CD4-positive, CD25-positive, alpha-beta regulatory T cell (primary cell): ENCODE measurements at regions not wholly inside any gene's neighbourhood (a gene's known extent, or its start where the extent isn't known, plus 50 kb on each side); places are given as distances from the start of the nearest gene placed in this dataset.

Experiments
- ATAC-seq, 2 donors: fragments of 150-1000 bp; cut with Tn5 transposase; one replicate each; pipeline ENCODE4 v1.10.0; 2021; ENCODE audit warnings: low read depth in 2 of 2, moderate number of reproducible peaks in 2 of 2, moderate library complexity in 1 of 2
- DNase-seq, 3 donors: peaks; one replicate each; pipeline versions ENCODE4 v3.0.0 to v3.0.0-alpha.2; 2012 to 2022; ENCODE audit warnings: mixed read lengths in 1 of 3
- H3K27ac ChIP-seq: one replicate; pipeline ENCODE4 v1.7.0; 2013; ENCODE audit warnings: mild to moderate bottlenecking, low read length; ENCODE audit not compliant: insufficient read depth, poor library complexity, severe bottlenecking
- H3K27me3 ChIP-seq: one replicate; pipeline ENCODE4 v1.7.0; 2013; ENCODE audit warnings: low read length; ENCODE audit not compliant: control insufficient read depth, insufficient read depth
- H3K36me3 ChIP-seq: one replicate; pipeline ENCODE4 v1.7.0; 2013; ENCODE audit warnings: mild to moderate bottlenecking, low read length, moderate library complexity; ENCODE audit not compliant: control insufficient read depth, insufficient read depth
- H3K4me1 ChIP-seq: 2 replicates; pipeline ENCODE4 v1.7.0; 2013; ENCODE audit warnings: mild to moderate bottlenecking, low read length; ENCODE audit not compliant: insufficient read depth, control insufficient read depth, poor library complexity, severe bottlenecking
- H3K4me3 ChIP-seq: one replicate; pipeline ENCODE4 v1.7.0; 2013; ENCODE audit warnings: low read depth, mild to moderate bottlenecking, low read length, moderate library complexity
- H3K9me3 ChIP-seq, 2 experiments: 1 replicate in 1 of 2; 2 replicates in 1 of 2; pipeline ENCODE4 v1.7.0; 2013; ENCODE audit warnings: low read length in 2 of 2, mild to moderate bottlenecking in 1 of 2, moderate library complexity in 1 of 2; ENCODE audit not compliant: control insufficient read depth in 2 of 2
- H3K27ac Mint-ChIP-seq, 3 donors: one replicate each; pipeline ENCODE4 v1.8.0; 2020 to 2022; ENCODE audit warnings: mild to moderate bottlenecking in 3 of 3, mixed read lengths in 3 of 3, moderate library complexity in 2 of 3
- H3K27me3 Mint-ChIP-seq: one replicate; pipeline ENCODE4 v1.8.0; 2022; ENCODE audit warnings: mild to moderate bottlenecking, mixed read lengths
- H3K36me3 Mint-ChIP-seq: one replicate; pipeline ENCODE4 v1.8.0; 2020; ENCODE audit warnings: mixed read lengths
- H3K4me1 Mint-ChIP-seq, 4 donors: one replicate each; pipeline ENCODE4 v1.8.0; 2020 to 2022; ENCODE audit warnings: mixed read lengths in 4 of 4, mild to moderate bottlenecking in 1 of 4
- H3K4me3 Mint-ChIP-seq, 4 donors: one replicate each; pipeline ENCODE4 v1.8.0; 2020 to 2022; ENCODE audit warnings: mild to moderate bottlenecking in 4 of 4, mixed read lengths in 4 of 4, moderate library complexity in 3 of 4
- H3K9me3 Mint-ChIP-seq, 7 donors: one replicate each; pipeline ENCODE4 v1.8.0; 2020 to 2022; ENCODE audit warnings: mixed read lengths in 7 of 7, mild to moderate bottlenecking in 3 of 7, moderate library complexity in 2 of 7

DNA sequence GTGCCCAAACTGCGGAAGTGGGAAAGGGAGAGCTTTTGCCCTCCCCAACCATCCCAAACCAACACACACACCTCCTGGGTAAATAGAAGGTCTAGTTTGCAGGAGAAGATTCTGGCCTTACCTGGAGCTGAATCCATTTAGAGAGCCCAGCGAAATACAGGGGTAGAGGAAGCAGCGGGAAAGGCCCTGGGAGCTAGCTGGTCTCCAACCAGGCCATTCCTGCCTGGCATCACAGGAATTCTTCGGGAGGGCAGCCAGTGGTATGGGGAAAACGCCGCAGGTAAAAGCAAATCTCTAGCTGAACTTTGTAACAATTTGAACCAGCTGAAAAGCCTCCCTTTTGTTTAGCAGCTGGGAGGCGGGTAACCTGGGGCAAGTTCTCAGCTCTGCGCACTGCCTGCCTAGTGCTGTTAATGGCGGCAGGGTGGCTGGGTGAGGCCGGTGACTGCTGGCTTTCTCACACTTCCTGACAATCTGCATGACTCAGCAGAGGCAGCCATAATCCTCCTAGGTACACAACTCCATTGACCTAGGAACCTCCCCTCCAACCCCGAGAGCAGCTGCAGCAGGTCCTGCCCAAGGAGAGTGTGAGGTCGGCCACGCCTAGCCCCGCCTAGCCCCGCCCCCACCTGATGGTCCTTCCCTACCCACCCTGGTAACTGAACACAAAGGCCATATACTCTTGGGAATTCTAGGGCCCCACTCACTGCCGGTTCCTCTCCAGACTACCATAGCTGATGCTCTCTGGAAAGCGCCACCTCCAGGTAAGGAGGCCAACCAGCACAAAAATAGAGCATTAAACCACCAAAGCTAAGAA, 483.8 kb upstream of the REG3G start:
- Histone ChIP-seq H3K36me3 (no peaks in the 10 kb centered on the region), H3K27me3 (no peaks in the 10 kb centered on the region), H3K4me1 (no peaks in the 10 kb centered on the region), H3K27ac (no peak overlapping the region), H3K9me3 (peaks cover 3 to 11% of the 10 kb centered on the region in 2 experiments), H3K4me3 (no peak overlapping the region)
- no peak for ATAC-seq
- H3K36me3 Mint-ChIP-seq, result no peaks in the 10 kb centered on the region
- H3K9me3 Mint-ChIP-seq, result peaks cover 2 to 43% (median 8%) of the 10 kb centered on the region in 7 donors
- H3K4me1 Mint-ChIP-seq, result no peaks in the 10 kb centered on the region
- no peak for DNase-seq
- no peak overlapping the region for H3K4me3 Mint-ChIP-seq
- H3K27ac Mint-ChIP-seq, result no peak overlapping the region
- H3K27me3 Mint-ChIP-seq, result no peaks in the 10 kb centered on the region

DNA sequence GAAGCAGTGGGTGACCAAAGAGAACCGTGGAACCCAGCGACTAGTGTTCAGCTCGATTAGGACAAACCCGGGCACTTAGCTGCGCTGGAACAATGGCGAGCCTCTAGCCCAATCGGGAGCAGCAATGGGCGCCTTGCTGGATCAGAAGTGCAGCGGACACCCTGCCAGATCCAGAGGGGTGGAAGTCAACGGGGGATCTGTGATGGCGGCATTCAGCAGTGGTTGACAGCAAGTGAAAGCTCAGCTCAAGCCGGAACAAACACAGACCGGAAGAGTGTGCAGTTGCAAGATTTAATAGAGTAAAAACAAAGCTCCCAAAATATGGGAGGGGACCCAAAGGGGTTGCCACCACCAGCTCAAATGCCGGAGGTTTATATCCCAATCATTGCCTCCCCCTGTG, 478.7 kb upstream of the REG3G start:
- no peaks in the 10 kb centered on the region for H3K36me3 ChIP-seq
- ATAC-seq, result no peak
- H3K4me1 ChIP-seq, result no peaks in the 10 kb centered on the region
- Mint-ChIP-seq H3K27ac (no peak overlapping the region), H3K27me3 (no peaks in the 10 kb centered on the region), H3K4me3 (no peak overlapping the region), H3K36me3 (no peaks in the 10 kb centered on the region), H3K4me1 (no peaks in the 10 kb centered on the region), H3K9me3 (peaks cover 2 to 36% (median 16%) of the 10 kb centered on the region in 7 donors)
- peaks cover 3 to 6% of the 10 kb centered on the region in 2 experiments for H3K9me3 ChIP-seq
- no peaks in the 10 kb centered on the region for H3K27me3 ChIP-seq
- no peak for DNase-seq
- no peak overlapping the region for H3K4me3 ChIP-seq
- no peak overlapping the region for H3K27ac ChIP-seq

- Mint-ChIP-seq H3K4me3 (no peak overlapping the region), H3K36me3 (no peaks in the 10 kb centered on the region), H3K4me1 (no peaks in the 10 kb centered on the region), H3K27ac (no peak overlapping the region), H3K9me3 (peaks cover 5 to 37% (median 15%) of the 10 kb centered on the region in 7 donors), H3K27me3 (no peaks in the 10 kb centered on the region)
- H3K9me3 ChIP-seq, result peaks cover 3 to 6% of the 10 kb centered on the region in 2 experiments
- H3K4me3 ChIP-seq, result no peak overlapping the region
- no peaks in the 10 kb centered on the region for H3K27me3 ChIP-seq
- no peaks in the 10 kb centered on the region for H3K4me1 ChIP-seq
- DNase-seq (no peak), ATAC-seq (no peak)
- H3K36me3 ChIP-seq, result no peaks in the 10 kb centered on the region
- no peak overlapping the region for H3K27ac ChIP-seq
These were observed 475.7 kb upstream of the REG3G start for GRCh38 chr2:78549766-78550165.

GRCh38 chr2:78553866-78554647, 471.4 kb upstream of the REG3G start:
- no peak overlapping the region for H3K27ac Mint-ChIP-seq
- Histone ChIP-seq H3K9me3 (no peaks in the 10 kb centered on the region), H3K4me1 (no peaks in the 10 kb centered on the region)

DNA sequence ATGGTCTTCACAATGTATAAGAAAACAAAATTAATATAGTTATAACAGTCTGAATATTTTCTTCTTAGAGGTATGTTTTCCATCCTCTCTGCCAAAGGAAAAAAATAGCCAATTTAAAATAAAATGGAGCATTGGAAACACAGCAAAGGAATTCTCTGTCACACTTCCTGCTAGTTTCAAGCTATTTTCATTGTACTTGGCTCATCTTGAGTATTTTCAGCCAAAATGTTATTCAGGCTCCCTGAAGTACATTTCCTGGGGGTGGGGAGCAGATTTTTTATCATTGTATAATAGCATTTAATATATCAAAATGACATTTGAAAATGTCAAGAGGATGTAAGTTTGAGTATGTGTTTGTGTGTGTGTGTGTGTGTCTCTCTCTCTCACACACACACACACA, 463.6 kb upstream of the REG3G start:
- no peak overlapping the region for H3K4me3 Mint-ChIP-seq
- H3K27me3 Mint-ChIP-seq, result no peaks in the 10 kb centered on the region
- H3K4me1 Mint-ChIP-seq, result no peaks in the 10 kb centered on the region
- H3K9me3 Mint-ChIP-seq, result peaks cover 0 to 19% (median 4%) of the 10 kb centered on the region in 7 donors
- DNase-seq, result no peak
- peaks cover 0 to 2% of the 10 kb centered on the region in 2 experiments for H3K9me3 ChIP-seq
- no peaks in the 10 kb centered on the region for H3K27me3 ChIP-seq
- H3K4me1 ChIP-seq, result no peaks in the 10 kb centered on the region
- no peaks in the 10 kb centered on the region for H3K36me3 Mint-ChIP-seq
- H3K36me3 ChIP-seq, result no peaks in the 10 kb centered on the region
- H3K4me3 ChIP-seq, result no peak overlapping the region
- no peak overlapping the region for H3K27ac Mint-ChIP-seq
- H3K27ac ChIP-seq, result no peak overlapping the region
- ATAC-seq, result no peak

More at GRCh38 chr2:78553866-78554647, 471.4 kb upstream of the REG3G start:
- H3K36me3 Mint-ChIP-seq, result no peaks in the 10 kb centered on the region
- no peaks in the 10 kb centered on the region for H3K4me1 Mint-ChIP-seq
- DNase-seq (no peak), ATAC-seq (no peak)
- Histone ChIP-seq H3K27ac (no peak overlapping the region), H3K4me3 (no peak overlapping the region), H3K36me3 (no peaks in the 10 kb centered on the region), H3K27me3 (no peaks in the 10 kb centered on the region)
- H3K4me3 Mint-ChIP-seq, result no peak overlapping the region
- no peaks in the 10 kb centered on the region for H3K27me3 Mint-ChIP-seq
- peaks cover 4 to 26% (median 10%) of the 10 kb centered on the region in 7 donors for H3K9me3 Mint-ChIP-seq

DNA sequence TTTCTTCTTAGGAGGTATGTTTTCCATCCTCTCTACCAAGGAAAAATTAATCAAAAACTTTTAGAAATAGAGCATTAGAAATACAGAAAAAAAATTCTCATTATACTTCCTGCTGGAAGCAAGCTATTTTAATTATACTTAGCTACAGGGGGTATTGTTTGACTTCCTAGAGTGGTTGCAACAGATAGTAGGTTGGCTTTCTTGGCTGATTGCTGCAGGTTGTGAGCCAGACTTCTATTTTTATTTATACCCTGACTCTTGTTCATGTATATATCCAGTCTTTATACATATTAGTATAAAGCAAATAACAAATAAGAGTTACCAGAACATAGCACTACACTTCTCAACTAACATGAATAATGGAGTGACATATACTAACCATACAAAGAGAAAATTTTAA, 460.8 kb upstream of the REG3G start:
- H3K4me1 Mint-ChIP-seq, result no peaks in the 10 kb centered on the region
- DNase-seq (no peak), ATAC-seq (no peak)
- H3K27ac Mint-ChIP-seq, result no peak overlapping the region
- H3K27ac ChIP-seq, result no peak overlapping the region
- H3K4me1 ChIP-seq, result no peaks in the 10 kb centered on the region
- no peaks in the 10 kb centered on the region for H3K36me3 Mint-ChIP-seq
- H3K27me3 ChIP-seq, result no peaks in the 10 kb centered on the region
- H3K9me3 Mint-ChIP-seq, result peaks cover 0 to 26% (median 5%) of the 10 kb centered on the region in 7 donors
- no peak overlapping the region for H3K4me3 Mint-ChIP-seq
- no peaks in the 10 kb centered on the region for H3K27me3 Mint-ChIP-seq
- H3K9me3 ChIP-seq, result peaks cover 0 to 4% of the 10 kb centered on the region in 2 experiments
- no peak overlapping the region for H3K4me3 ChIP-seq
- no peaks in the 10 kb centered on the region for H3K36me3 ChIP-seq

DNA sequence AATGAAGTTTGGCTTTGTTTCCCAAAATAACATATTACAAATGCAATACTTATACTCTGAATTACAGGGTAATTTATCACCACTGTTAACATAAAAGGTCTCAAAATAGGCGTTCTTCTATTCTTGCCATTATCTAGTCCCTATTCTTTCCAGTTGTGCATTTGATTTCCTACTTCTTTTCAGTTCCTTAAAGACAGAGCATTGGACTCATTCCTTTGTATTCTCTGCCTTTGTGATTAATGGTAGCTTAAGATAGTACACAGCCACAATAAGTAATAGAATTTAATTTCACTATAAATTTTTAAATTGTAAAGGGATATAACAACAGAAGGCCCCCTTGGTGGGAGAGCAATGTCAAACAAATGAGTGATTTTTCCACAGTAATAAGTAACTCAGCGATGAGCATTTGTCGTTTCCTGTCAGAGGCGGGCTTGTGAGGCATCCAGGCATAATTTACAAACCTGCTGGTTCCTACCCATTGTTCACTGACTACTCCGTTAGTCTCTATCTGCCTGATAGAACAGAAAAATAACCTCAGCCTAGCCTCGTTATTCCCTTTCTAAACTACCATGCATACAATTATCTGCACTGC, 456.6 kb upstream of the REG3G start:
- H3K27me3 ChIP-seq, result no peaks in the 10 kb centered on the region
- Mint-ChIP-seq H3K4me3 (no peak overlapping the region), H3K27me3 (no peaks in the 10 kb centered on the region), H3K9me3 (peaks cover 3 to 30% (median 12%) of the 10 kb centered on the region in 7 donors), H3K36me3 (no peaks in the 10 kb centered on the region), H3K4me1 (no peaks in the 10 kb centered on the region), H3K27ac (no peak overlapping the region)
- H3K36me3 ChIP-seq, result no peaks in the 10 kb centered on the region
- no peak overlapping the region for H3K4me3 ChIP-seq
- H3K9me3 ChIP-seq, result peaks cover 0 to 4% of the 10 kb centered on the region in 2 experiments
- DNase-seq (no peak), ATAC-seq (no peak)
- H3K27ac ChIP-seq, result no peak overlapping the region
- no peaks in the 10 kb centered on the region for H3K4me1 ChIP-seq
